ENCODE measurements at regions not wholly inside any gene's neighbourhood (a gene's known extent, or its start where the extent isn't known, plus 50 kb on each side); places are given as distances from the start of the nearest gene placed in this dataset.

GRCh38 chr5:135235551-135236227 is 163.3 kb downstream of the MACROH2A1 start:
- DNase-seq (ENCODE audit: low spot score), result no peak

- DNase-seq (ENCODE audit: low spot score), result no peak
Measured at GRCh38 chr5:135234666-135235401, 164.2 kb downstream of the MACROH2A1 start.

- no peak for DNase-seq (ENCODE audit: low spot score)
Measured at GRCh38 chr5:135234242-135234641, 164.8 kb downstream of the MACROH2A1 start.

GRCh38 chr5:135233477-135233876 is 165.6 kb downstream of the MACROH2A1 start:
- DNase-seq (ENCODE audit: low spot score), result no peak

GRCh38 chr5:135232958-135233357 is 166.1 kb downstream of the MACROH2A1 start:
- no peak for DNase-seq (ENCODE audit: low spot score)

- DNase-seq (ENCODE audit: low spot score), result no peak
Measured at GRCh38 chr5:135231289-135231688, 167.7 kb downstream of the MACROH2A1 start.

GRCh38 chr5:135230251-135230925 is 168.6 kb downstream of the MACROH2A1 start:
- DNase-seq (ENCODE audit: low spot score), result no peak

- DNase-seq (ENCODE audit: low spot score), result no peak
Measured at GRCh38 chr5:135229679-135230132, 169.3 kb downstream of the MACROH2A1 start.

GRCh38 chr5:135229122-135229521 is 169.9 kb downstream of the MACROH2A1 start:
- no peak for DNase-seq (ENCODE audit: low spot score)

GRCh38 chr5:135228222-135228621 is 170.8 kb downstream of the MACROH2A1 start:
- DNase-seq (ENCODE audit: low spot score), result no peak

- no peak for DNase-seq (ENCODE audit: low spot score)
Measured at GRCh38 chr5:135227064-135228022, 171.7 kb downstream of the MACROH2A1 start.

- DNase-seq (ENCODE audit: low spot score), result no peak
Measured at GRCh38 chr5:135225856-135226560, 173.0 kb downstream of the MACROH2A1 start.

GRCh38 chr5:135223891-135224625 is 175.0 kb downstream of the MACROH2A1 start:
- no peak for DNase-seq (ENCODE audit: low spot score)

GRCh38 chr5:135223404-135223803 is 175.6 kb downstream of the MACROH2A1 start:
- DNase-seq (ENCODE audit: low spot score), result no peak

GRCh38 chr5:135222771-135223170 is 176.3 kb downstream of the MACROH2A1 start:
- DNase-seq (ENCODE audit: low spot score), result no peak

- DNase-seq (ENCODE audit: low spot score), result no peak
Measured at GRCh38 chr5:135222171-135222681, 176.8 kb downstream of the MACROH2A1 start.

- DNase-seq (ENCODE audit: low spot score), result no peak
Measured at GRCh38 chr5:135221696-135222095, 177.3 kb downstream of the MACROH2A1 start.

GRCh38 chr5:135221187-135221473 is 177.9 kb downstream of the MACROH2A1 start:
- DNase-seq (ENCODE audit: low spot score), result no peak

GRCh38 chr5:135220394-135221186 is 178.4 kb downstream of the MACROH2A1 start:
- no peak for DNase-seq (ENCODE audit: low spot score)

- no peak for DNase-seq (ENCODE audit: low spot score)
Measured at GRCh38 chr5:135219868-135220267, 179.2 kb downstream of the MACROH2A1 start.

Measured in kidney capillary endothelial cell (primary cell).